ENCODE measurements at regions not wholly inside any gene's neighbourhood (a gene's known extent, or its start where the extent isn't known, plus 50 kb on each side); places are given as distances from the start of the nearest gene placed in this dataset.

DNA sequence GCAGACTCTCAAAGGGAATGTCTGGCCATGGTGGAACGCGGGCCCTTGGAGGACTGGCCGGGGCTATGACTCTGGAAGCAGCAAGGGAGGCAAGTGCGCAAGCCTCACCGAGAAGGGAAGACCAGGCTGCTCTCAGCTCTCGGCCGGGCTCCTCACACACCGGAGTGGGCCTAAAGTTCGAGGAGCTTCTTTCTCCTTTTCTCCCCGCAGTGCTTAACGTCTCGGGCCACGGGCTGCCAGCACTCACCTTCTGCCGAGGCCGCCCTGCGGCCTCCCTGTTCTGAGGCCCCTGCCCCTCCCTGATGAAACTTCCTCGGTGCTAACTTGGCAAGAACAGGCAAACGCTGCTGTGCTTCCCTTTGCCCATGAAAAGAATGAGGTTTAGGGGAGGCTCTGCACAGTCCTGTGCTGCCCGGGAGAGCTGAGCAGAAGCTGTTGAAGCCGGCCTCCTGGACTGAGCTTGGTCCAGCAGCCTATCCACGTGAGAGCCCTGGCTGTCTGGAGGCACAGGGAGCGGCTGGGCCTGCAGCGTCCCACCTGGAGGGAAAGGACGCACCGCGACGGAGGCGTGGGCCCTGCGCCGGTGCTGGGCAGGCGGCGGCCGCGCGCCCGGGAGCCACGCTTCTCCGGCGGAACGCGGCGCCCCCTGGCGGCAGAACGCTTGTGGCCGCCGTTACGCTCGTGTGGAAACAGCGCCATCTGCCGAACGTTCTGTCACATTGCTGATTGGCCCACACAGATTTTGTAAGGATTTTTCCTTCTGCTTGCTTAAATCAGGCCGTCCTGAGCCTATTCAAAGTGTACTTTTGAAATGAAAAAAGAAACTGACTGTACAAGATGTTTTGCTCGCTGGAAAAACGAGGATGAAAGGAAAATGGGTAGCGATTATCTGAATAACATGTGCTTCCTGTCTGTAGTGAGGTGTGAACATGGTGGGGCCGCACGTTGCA lies 65.0 kb upstream of the TMEM45B start (continued):
- TF ChIP-seq, protein P1, sequence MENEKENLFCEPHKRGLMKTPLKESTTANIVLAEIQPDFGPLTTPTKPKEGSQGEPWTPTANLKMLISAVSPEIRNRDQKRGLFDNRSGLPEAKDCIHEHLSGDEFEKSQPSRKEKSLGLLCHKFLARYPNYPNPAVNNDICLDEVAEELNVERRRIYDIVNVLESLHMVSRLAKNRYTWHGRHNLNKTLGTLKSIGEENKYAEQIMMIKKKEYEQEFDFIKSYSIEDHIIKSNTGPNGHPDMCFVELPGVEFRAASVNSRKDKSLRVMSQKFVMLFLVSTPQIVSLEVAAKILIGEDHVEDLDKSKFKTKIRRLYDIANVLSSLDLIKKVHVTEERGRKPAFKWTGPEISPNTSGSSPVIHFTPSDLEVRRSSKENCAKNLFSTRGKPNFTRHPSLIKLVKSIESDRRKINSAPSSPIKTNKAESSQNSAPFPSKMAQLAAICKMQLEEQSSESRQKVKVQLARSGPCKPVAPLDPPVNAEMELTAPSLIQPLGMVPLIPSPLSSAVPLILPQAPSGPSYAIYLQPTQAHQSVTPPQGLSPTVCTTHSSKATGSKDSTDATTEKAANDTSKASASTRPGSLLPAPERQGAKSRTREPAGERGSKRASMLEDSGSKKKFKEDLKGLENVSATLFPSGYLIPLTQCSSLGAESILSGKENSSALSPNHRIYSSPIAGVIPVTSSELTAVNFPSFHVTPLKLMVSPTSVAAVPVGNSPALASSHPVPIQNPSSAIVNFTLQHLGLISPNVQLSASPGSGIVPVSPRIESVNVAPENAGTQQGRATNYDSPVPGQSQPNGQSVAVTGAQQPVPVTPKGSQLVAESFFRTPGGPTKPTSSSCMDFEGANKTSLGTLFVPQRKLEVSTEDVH (IDR thresholded peaks at IDR 0.05; ENCODE audit: low read depth, partially characterized antibody): no peak
- TF ChIP-seq FOXK2 (IDR thresholded peaks at IDR 0.05): no peak
- TF ChIP-seq KDM1A (IDR thresholded peaks at IDR 0.05; ENCODE audit: borderline replicate concordance): no peak
- TF ChIP-seq, protein P2, sequence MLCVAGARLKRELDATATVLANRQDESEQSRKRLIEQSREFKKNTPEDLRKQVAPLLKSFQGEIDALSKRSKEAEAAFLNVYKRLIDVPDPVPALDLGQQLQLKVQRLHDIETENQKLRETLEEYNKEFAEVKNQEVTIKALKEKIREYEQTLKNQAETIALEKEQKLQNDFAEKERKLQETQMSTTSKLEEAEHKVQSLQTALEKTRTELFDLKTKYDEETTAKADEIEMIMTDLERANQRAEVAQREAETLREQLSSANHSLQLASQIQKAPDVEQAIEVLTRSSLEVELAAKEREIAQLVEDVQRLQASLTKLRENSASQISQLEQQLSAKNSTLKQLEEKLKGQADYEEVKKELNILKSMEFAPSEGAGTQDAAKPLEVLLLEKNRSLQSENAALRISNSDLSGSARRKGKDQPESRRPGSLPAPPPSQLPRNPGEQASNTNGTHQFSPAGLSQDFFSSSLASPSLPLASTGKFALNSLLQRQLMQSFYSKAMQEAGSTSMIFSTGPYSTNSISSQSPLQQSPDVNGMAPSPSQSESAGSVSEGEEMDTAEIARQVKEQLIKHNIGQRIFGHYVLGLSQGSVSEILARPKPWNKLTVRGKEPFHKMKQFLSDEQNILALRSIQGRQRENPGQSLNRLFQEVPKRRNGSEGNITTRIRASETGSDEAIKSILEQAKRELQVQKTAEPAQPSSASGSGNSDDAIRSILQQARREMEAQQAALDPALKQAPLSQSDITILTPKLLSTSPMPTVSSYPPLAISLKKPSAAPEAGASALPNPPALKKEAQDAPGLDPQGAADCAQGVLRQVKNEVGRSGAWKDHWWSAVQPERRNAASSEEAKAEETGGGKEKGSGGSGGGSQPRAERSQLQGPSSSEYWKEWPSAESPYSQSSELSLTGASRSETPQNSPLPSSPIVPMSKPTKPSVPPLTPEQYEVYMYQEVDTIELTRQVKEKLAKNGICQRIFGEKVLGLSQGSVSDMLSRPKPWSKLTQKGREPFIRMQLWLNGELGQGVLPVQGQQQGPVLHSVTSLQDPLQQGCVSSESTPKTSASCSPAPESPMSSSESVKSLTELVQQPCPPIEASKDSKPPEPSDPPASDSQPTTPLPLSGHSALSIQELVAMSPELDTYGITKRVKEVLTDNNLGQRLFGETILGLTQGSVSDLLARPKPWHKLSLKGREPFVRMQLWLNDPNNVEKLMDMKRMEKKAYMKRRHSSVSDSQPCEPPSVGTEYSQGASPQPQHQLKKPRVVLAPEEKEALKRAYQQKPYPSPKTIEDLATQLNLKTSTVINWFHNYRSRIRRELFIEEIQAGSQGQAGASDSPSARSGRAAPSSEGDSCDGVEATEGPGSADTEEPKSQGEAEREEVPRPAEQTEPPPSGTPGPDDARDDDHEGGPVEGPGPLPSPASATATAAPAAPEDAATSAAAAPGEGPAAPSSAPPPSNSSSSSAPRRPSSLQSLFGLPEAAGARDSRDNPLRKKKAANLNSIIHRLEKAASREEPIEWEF (IDR thresholded peaks at IDR 0.05; ENCODE audit: insufficient replicate concordance, low read depth, low read length): no peak
- TF ChIP-seq RB1 (IDR thresholded peaks at IDR 0.05; ENCODE audit: borderline replicate concordance): peak; percentile 65; the same call in 1 of the 2 replicates
- no peak for TF ChIP-seq ATF7 (IDR thresholded peaks at IDR 0.05; ENCODE audit: low read depth)
- no peak for TF ChIP-seq KAT2A (conservative IDR thresholded peaks at IDR 0.05; ENCODE audit: control insufficient read depth, low read depth, low read length)
- no peak for TF ChIP-seq SUPT20H (IDR thresholded peaks at IDR 0.05; ENCODE audit: borderline replicate concordance, control insufficient read depth, low read depth, low read length)
- TF ChIP-seq NR2F1 (conservative IDR thresholded peaks at IDR 0.05): no peak
- TF ChIP-seq SMAD5 (IDR thresholded peaks at IDR 0.05; ENCODE audit: low read depth): no peak
- TF ChIP-seq, protein P3, sequence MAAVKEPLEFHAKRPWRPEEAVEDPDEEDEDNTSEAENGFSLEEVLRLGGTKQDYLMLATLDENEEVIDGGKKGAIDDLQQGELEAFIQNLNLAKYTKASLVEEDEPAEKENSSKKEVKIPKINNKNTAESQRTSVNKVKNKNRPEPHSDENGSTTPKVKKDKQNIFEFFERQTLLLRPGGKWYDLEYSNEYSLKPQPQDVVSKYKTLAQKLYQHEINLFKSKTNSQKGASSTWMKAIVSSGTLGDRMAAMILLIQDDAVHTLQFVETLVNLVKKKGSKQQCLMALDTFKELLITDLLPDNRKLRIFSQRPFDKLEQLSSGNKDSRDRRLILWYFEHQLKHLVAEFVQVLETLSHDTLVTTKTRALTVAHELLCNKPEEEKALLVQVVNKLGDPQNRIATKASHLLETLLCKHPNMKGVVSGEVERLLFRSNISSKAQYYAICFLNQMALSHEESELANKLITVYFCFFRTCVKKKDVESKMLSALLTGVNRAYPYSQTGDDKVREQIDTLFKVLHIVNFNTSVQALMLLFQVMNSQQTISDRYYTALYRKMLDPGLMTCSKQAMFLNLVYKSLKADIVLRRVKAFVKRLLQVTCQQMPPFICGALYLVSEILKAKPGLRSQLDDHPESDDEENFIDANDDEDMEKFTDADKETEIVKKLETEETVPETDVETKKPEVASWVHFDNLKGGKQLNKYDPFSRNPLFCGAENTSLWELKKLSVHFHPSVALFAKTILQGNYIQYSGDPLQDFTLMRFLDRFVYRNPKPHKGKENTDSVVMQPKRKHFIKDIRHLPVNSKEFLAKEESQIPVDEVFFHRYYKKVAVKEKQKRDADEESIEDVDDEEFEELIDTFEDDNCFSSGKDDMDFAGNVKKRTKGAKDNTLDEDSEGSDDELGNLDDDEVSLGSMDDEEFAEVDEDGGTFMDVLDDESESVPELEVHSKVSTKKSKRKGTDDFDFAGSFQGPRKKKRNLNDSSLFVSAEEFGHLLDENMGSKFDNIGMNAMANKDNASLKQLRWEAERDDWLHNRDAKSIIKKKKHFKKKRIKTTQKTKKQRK (IDR thresholded peaks at IDR 0.05; ENCODE audit: low read depth, low read length): no peak
- TF ChIP-seq, protein P4, sequence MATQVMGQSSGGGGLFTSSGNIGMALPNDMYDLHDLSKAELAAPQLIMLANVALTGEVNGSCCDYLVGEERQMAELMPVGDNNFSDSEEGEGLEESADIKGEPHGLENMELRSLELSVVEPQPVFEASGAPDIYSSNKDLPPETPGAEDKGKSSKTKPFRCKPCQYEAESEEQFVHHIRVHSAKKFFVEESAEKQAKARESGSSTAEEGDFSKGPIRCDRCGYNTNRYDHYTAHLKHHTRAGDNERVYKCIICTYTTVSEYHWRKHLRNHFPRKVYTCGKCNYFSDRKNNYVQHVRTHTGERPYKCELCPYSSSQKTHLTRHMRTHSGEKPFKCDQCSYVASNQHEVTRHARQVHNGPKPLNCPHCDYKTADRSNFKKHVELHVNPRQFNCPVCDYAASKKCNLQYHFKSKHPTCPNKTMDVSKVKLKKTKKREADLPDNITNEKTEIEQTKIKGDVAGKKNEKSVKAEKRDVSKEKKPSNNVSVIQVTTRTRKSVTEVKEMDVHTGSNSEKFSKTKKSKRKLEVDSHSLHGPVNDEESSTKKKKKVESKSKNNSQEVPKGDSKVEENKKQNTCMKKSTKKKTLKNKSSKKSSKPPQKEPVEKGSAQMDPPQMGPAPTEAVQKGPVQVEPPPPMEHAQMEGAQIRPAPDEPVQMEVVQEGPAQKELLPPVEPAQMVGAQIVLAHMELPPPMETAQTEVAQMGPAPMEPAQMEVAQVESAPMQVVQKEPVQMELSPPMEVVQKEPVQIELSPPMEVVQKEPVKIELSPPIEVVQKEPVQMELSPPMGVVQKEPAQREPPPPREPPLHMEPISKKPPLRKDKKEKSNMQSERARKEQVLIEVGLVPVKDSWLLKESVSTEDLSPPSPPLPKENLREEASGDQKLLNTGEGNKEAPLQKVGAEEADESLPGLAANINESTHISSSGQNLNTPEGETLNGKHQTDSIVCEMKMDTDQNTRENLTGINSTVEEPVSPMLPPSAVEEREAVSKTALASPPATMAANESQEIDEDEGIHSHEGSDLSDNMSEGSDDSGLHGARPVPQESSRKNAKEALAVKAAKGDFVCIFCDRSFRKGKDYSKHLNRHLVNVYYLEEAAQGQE (IDR thresholded peaks at IDR 0.05; ENCODE audit: low read depth, low read length): no peak
- TF ChIP-seq SREBF2 (IDR thresholded peaks at IDR 0.05; ENCODE audit: low read length): no peak
- no peak for TF ChIP-seq DPF2 (IDR thresholded peaks at IDR 0.05)
